ENCODE measurements at regions not wholly inside any gene's neighbourhood (a gene's known extent, or its start where the extent isn't known, plus 50 kb on each side); places are given as distances from the start of the nearest gene placed in this dataset.

DNA sequence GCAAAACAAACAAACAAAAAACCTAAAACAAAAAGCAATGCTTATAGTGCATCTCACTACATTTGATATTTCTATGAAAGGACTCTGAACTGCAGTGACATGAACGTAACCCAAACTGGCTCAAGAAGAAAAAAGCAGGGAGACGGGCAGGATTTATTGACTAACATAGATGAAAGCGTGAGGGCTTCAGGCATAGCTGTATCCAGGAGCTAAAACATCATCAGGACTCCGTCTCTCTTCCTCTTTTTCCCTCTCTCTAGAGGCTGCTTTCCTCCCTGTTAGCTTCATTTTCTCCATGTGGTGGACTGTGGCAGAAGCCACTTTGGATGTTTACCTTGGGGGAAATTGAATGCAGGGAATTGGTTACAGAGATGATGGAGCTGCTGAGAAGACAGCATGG lies 418.2 kb upstream of the PROK2 start:
- Histone ChIP-seq H3K9me3 (ENCODE audit: control insufficient read depth, insufficient read depth, low read depth, low read length) (no peaks in the 10 kb centered on the region), H3K36me3 (ENCODE audit: control insufficient read depth, insufficient read depth, low read length) (no peaks in the 10 kb centered on the region), H3K4me1 (ENCODE audit: control insufficient read depth, insufficient read depth, low read length) (no peaks in the 10 kb centered on the region), H3K27ac (ENCODE audit: low read length) (no peak overlapping the region), H3K27me3 (ENCODE audit: control insufficient read depth, insufficient read depth, low read length) (peaks cover 3% of the 10 kb centered on the region; the same call in 1 of the 2 replicates), H3K4me3 (ENCODE audit: low read depth in 2 of 2, low read length in 2 of 2) (no peak overlapping the region)
- TF ChIP-seq SIN3A (IDR thresholded peaks at IDR 0.05; ENCODE audit: borderline replicate concordance, insufficient read depth, low read depth, low read length), result no peak
- TF ChIP-seq, protein P1, sequence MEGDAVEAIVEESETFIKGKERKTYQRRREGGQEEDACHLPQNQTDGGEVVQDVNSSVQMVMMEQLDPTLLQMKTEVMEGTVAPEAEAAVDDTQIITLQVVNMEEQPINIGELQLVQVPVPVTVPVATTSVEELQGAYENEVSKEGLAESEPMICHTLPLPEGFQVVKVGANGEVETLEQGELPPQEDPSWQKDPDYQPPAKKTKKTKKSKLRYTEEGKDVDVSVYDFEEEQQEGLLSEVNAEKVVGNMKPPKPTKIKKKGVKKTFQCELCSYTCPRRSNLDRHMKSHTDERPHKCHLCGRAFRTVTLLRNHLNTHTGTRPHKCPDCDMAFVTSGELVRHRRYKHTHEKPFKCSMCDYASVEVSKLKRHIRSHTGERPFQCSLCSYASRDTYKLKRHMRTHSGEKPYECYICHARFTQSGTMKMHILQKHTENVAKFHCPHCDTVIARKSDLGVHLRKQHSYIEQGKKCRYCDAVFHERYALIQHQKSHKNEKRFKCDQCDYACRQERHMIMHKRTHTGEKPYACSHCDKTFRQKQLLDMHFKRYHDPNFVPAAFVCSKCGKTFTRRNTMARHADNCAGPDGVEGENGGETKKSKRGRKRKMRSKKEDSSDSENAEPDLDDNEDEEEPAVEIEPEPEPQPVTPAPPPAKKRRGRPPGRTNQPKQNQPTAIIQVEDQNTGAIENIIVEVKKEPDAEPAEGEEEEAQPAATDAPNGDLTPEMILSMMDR (IDR thresholded peaks at IDR 0.05), result no peak
- TF ChIP-seq TCF7L2 (IDR thresholded peaks at IDR 0.05; ENCODE audit: low read depth, low read length), result no peak
- TF ChIP-seq, protein P2, sequence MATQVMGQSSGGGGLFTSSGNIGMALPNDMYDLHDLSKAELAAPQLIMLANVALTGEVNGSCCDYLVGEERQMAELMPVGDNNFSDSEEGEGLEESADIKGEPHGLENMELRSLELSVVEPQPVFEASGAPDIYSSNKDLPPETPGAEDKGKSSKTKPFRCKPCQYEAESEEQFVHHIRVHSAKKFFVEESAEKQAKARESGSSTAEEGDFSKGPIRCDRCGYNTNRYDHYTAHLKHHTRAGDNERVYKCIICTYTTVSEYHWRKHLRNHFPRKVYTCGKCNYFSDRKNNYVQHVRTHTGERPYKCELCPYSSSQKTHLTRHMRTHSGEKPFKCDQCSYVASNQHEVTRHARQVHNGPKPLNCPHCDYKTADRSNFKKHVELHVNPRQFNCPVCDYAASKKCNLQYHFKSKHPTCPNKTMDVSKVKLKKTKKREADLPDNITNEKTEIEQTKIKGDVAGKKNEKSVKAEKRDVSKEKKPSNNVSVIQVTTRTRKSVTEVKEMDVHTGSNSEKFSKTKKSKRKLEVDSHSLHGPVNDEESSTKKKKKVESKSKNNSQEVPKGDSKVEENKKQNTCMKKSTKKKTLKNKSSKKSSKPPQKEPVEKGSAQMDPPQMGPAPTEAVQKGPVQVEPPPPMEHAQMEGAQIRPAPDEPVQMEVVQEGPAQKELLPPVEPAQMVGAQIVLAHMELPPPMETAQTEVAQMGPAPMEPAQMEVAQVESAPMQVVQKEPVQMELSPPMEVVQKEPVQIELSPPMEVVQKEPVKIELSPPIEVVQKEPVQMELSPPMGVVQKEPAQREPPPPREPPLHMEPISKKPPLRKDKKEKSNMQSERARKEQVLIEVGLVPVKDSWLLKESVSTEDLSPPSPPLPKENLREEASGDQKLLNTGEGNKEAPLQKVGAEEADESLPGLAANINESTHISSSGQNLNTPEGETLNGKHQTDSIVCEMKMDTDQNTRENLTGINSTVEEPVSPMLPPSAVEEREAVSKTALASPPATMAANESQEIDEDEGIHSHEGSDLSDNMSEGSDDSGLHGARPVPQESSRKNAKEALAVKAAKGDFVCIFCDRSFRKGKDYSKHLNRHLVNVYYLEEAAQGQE (IDR thresholded peaks at IDR 0.05; ENCODE audit: insufficient read depth in 1 of 2, low read depth in 2 of 2, low read length in 1 of 2), result no peak
- TF ChIP-seq POLR2AphosphoS5 (IDR thresholded peaks at IDR 0.05; ENCODE audit: low read depth, low read length), result no peak
- ATAC-seq (no peak), DNase-seq (ENCODE audit: low read depth, low spot score) (no peak)
- BruUV-seq (replicated peaks), result no TSS peak
- CTCF ChIA-PET, result no interaction called here
- intact Hi-C loops (cut with micrococcal nuclease; ENCODE audit: unreplicated experiment), result no loop called here
- in situ Hi-C loops (cut with HindIII; ENCODE audit: low pct_unique_long_range_greater_than_20kb, low sequenced_read_pairs), result no loop called here
- POLR2A ChIA-PET, result no interaction called here

DNA sequence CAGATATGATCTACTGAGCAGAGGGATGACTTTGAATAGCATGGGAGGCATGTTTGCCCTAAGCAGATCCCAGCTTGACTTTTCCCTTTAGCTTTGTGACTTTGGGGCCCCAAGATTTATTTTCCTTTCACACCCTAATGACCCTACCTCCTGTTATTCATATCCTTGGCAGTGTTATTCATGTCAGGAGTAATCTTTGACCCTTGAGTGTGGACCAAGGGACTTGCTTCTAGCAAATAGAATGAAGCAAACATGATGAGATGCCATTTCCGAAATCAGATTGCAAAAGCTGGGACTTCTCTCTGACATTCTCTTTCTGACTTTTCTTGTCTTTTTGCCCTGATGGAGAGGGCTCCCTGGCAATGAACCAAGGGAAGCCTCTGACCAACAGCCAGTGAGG lies 415.4 kb upstream of the PROK2 start:
- Histone ChIP-seq H3K9me3 (ENCODE audit: control insufficient read depth, insufficient read depth, low read depth, low read length) (no peaks in the 10 kb centered on the region), H3K4me3 (ENCODE audit: low read depth in 2 of 2, low read length in 2 of 2) (no peak overlapping the region), H3K27me3 (ENCODE audit: control insufficient read depth, insufficient read depth, low read length) (no peaks in the 10 kb centered on the region; the same call in 1 of the 2 replicates), H3K4me1 (ENCODE audit: control insufficient read depth, insufficient read depth, low read length) (no peaks in the 10 kb centered on the region), H3K36me3 (ENCODE audit: control insufficient read depth, insufficient read depth, low read length) (no peaks in the 10 kb centered on the region), H3K27ac (ENCODE audit: low read length) (no peak overlapping the region)
- POLR2A ChIA-PET, result no interaction called here
- DNase-seq (ENCODE audit: low read depth, low spot score) (no peak), ATAC-seq (no peak)
- intact Hi-C loops (cut with micrococcal nuclease; ENCODE audit: unreplicated experiment) (no loop called here), in situ Hi-C loops (cut with HindIII; ENCODE audit: low pct_unique_long_range_greater_than_20kb, low sequenced_read_pairs) (no loop called here)
- no peak for TF ChIP-seq SIN3A (IDR thresholded peaks at IDR 0.05; ENCODE audit: borderline replicate concordance, insufficient read depth, low read depth, low read length)
- no peak for TF ChIP-seq POLR2AphosphoS5 (IDR thresholded peaks at IDR 0.05; ENCODE audit: low read depth, low read length)
- TF ChIP-seq, protein P1 (IDR thresholded peaks at IDR 0.05), result no peak
- TF ChIP-seq TCF7L2 (IDR thresholded peaks at IDR 0.05; ENCODE audit: low read depth, low read length), result no peak
- TF ChIP-seq, protein P2 (IDR thresholded peaks at IDR 0.05; ENCODE audit: insufficient read depth in 1 of 2, low read depth in 2 of 2, low read length in 1 of 2), result no peak
- BruUV-seq (replicated peaks), result no TSS peak
- CTCF ChIA-PET, result no interaction called here
